Activated T-cell treated with anti-CD3 and anti-CD28 coated beads, Interleukin-2, amount 50 U/mL, for 48 hours (primary cell): ENCODE measurements at regions not wholly inside any gene's neighbourhood (a gene's known extent, or its start where the extent isn't known, plus 50 kb on each side); places are given as distances from the start of the nearest gene placed in this dataset.

ENCODE experiments used
- DNase-seq, 2 experiments: peaks; one replicate each; pipeline ENCODE4 v3.0.0-alpha.2; 2020

DNA sequence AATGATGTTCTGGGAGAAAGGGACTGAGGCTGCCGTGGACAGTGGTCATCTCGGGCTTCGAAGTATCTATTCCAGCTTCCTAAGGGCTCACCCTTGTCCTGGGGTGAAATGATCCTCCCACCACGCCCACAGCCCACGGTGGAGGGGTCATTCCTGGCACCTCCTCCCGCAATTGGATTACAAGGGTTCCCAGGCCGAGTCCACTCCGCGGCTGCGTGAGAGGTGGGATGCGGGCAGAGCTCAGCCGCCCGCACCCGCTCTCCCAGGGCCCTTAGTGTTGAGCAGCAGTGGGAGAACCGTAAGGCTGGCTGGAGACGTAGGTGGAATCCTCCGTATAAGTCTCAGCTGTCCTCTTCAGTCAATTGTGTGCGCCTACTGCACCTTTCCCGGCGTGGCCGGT, 273.3 kb upstream of the ADAMTS16 start:
- no peak for DNase-seq

DNA sequence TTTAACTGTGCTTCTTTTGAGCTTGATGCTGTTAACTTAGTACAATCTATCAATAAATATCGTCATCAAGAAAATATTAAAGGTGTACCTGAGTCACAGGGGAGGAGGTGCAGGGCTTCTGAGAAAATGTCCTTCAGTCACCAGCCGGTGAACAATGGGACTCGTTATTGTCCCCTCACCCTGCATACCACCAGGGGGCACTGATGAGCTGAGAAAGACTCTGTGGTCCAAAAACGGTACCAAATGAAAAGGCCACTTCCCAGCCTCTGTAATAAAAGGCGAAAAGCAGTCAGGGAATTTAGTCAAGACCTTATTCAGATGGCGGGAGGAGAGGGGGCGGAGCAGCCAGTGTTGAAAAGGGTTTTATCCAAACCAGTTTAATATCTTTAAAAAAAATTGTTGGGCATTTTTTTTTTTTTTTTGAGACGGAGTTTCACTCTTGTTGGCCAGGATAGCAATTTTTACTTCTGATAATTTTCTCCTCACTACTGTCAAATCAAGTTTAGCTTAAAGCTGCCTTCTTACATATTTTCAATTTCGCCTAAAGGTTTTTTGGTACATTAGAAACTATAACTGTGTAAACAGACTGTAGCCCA, 271.9 kb upstream of the ADAMTS16 start:
- DNase-seq: peak; percentile 60 to 66

DNA sequence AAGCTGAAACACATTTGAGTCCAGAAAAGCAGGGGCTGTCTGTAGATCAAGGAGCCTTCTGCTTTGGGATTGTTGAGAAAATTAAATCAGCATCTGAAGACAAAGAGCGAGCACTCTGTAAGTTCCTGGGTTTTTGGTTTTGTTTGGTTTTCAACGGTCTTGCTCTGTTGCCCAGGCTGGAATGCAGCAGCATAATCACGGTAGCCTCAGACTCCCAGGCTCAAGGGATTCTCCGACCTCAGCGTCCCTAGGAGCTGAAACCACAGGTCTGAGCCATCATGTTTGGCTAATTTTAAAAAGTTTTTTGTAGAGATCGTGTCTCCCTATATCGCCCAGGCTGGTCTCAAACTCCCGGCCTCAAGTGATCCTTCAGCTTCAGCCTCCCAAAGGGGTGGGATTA, 266.5 kb upstream of the ADAMTS16 start:
- no peak for DNase-seq

DNA sequence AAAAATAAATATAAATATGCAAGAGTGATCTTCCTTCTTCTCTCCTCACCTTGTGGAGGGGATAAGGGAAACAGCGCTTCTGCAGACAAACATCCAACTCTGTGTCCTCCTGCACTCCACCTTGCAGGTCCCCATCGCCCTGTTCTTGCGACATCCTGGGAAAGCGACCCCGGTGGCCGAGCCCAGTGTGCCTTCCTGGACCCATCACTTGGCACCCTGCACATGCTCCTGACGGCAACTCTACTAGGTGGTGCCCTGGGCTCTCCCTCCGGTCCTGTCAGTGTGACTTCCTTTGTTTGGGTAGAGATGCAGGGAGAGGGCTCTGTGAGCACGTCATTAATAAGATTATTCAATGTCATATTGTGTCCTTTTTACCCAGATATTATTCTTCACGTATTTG, 266.0 kb upstream of the ADAMTS16 start:
- DNase-seq: no peak

DNA sequence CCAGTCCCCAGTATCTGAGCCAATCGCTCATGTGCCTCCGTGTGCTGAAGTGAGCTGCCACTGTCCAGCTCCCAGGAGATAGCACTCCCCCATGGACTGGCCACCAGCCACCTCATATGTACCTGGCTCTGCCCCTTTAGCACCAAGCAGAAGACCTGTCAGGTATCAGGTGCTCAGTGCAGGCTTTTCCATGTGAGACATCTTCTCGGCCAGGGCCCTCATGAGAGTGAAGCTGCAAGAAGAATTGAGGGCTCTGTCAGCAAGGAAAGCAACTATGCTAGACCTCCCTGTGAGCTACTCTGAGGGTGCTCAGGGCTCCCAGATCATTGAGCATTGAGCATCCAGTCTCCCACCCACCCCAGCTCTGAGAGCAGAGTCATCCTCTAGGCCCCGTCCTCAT, 264.2 kb upstream of the ADAMTS16 start:
- no peak for DNase-seq

DNA sequence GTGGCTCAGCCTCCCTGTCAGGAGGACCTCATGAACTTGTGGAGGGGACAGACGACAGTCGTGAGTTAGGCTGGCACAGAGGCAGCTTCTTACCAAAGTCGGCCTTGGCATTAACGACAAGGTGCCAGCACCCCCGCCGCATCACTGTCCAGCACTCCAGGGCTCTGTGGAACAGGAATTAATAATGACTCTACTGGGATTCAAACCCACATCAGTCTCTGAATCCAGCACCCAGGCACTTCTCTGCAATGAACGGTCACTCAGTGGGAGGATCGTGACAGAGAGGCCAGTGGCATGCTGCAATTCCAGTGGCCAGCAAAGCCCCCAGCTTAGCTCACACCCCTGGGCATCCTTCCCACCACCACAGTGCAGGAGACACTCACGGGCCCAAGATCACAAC, 263.3 kb upstream of the ADAMTS16 start:
- no peak for DNase-seq

DNA sequence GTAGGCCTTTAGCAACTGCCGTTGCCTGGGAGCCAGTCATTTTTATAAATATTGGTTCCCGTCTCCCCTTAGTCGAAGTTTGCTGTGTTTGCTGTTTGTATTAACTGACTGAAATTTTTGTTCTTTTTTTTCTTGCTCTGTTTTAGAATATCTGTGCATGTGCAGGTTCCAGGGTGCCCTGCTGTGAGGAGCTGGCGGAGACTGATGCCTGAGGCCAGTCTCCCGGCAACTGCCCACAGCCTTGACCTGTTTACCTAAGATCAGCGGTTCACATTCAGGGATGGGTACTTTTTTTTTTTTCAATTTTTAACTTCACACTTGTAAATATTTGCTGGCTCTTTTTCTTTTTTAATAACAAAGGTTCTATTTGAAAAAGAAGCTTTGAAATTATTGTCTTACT, 262.6 kb upstream of the ADAMTS16 start:
- no peak for DNase-seq

DNA sequence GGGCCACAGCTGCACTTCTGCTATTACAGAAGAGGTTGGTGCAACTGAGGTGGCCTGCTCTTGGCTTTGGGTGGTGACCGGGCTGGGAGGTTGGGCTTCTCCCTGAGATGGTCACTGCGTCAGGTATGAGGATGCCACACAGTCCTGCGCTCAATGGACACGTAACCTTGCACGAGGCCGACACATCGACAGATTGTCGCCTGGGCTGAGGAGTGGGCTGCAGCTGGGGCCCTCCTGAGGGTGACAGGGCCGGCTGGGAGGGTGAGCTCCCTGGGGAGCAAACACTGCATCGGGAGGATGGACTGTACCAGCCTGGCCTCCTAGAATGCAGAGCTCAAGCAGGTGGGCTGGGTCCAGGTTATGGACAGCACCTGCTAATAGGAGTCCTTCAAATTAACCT, 261.1 kb upstream of the ADAMTS16 start:
- DNase-seq: no peak

DNA sequence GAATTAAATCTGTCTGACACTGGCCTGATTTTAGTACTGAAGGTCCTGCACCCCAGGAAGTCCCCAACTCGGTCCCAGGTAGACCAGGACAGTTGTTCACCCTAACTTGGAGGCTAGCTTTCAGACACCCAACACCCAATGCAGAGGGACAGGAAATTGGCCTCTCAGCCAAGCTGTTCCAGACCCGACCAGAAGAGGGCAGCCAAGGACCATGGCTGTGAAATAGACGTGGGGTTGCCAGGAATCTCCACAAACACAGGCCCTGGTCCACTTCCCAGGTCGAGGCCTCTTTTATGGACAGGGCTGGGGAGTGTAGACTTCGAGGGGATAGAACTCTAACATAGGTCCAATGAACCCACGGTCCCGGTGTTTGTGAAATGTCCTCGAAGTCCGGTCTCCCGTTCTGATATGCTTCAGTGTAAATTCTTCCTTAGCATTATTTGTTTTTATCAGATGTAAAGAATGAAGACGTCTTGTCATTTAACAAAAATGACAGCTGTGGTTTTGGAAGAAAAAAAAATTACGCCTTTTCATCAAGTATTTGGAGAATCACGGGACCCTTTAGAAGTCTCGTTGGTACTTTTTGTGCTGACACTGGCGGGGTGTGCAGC, 260.3 kb upstream of the ADAMTS16 start:
- DNase-seq: peak; percentile 72 to 74

DNA sequence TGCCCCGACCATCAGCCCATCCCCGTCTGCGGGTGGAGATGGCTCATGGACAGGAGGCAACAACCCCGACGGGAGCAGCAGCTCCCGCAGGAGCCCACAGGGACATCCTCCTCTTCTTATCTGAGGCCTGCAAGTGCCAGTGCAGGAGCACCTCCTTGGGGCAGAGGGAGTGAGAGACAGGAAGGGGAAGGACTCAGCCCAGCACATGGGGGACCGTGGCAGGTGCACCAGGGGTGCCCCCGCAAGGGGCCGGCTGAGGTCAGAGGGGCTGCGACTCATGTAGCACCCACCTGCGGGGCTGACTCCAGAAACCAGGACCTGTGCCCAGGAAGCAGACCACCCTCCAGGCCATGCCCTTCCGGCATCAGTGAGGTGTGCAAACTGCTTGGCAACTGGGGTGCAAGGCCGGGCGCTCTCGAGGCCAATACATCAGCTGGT, 259.8 kb upstream of the ADAMTS16 start:
- DNase-seq: no peak

DNA sequence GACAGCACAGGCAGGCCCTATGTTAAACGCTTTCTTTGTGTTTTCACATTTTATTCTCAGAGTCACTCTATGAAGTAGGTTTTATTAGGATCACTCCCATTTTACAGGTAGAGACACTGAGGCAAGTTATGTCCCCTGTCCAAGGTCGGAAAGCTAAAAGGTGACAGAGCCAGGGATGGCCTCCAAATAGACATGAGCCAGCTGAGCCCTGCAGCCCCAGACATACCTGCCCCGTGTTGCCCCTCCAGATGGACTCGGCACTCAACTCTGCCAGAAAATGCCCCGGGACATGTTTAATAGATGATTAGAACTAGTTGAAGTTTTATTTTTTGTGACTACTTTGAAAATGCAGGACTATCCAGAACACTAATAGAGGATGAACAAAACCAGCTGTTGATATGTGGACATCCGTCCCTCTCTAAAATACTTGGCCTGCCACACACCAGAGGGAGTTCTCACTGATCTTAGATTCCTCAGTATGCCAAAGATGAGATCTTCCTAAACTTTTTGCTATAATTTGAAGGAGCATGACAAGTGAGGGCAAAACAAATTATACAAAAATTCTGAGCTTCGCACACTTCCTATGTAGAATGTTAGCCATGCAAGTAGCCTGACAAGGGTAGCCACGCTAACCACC, 258.6 kb upstream of the ADAMTS16 start:
- DNase-seq: no peak

DNA sequence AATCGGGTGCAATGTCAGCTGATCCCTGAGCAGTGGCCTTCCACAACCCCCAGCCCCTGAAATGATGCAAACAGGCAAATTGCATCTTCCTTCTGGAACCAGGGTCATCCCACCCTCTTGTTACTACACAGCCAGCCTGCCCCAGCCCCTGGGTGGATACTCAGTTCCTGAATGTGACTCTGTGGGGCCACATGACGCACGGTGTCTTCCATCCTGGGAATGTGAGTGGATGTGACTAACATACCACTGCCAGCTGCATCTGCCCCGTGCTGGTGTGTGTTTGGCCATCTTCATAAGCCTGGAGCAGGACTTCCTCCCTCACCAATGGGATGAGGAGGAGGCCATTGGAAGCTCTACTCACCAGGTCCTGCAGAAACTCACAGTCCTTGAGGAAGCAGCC, 257.9 kb upstream of the ADAMTS16 start:
- DNase-seq: no peak

DNA sequence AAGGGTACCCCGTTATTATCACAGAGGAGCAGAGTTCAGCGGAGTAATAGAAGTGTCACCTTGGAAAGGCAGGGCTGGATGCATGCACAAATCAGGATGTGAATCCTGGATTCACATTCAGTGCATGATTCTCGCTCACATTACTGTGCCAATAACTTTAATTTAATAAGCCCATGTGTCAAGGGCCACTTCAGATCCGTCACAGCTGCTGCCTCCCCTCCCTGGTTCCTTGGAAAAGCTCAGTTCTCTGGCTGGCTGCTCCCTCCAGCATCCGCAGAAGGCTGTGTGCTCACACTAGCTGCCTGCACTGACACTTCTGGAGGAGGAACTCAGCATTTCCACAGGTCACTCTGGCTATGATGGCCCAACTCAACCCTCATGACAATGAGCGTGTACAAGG, 256.8 kb upstream of the ADAMTS16 start:
- no peak for DNase-seq

DNA sequence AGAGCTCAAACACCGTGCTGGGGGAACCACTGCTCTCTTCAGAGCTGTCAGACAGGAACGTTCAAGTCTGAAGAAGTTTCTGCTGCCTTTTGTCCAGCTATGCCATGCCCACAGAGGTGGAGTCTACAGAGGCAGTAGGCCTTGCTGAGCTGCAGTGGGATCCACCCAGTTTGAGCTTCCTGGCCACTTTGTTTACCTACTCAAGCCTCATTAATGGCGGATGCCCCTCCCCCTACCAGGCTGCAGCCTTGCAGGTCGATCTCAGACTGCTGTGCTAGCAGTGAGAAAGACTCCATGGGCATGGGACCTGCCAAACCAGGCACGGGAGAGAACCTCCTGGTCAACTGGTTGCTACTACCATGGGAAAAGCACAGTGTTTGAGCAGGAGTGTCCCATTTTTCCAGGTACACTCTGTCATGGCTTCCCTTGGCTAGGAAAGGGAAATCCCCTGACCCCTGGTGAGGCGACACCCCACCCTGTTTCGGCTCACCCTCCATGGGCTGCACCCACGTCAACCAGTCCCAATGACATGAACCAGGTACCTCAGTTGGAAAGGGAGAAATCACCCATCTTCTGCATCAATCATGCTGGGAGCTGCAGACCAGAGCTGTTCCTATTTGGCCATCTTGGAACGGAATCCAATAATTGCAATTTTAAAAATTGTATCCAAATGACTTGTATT, 246.9 kb upstream of the ADAMTS16 start:
- DNase-seq: no peak

DNA sequence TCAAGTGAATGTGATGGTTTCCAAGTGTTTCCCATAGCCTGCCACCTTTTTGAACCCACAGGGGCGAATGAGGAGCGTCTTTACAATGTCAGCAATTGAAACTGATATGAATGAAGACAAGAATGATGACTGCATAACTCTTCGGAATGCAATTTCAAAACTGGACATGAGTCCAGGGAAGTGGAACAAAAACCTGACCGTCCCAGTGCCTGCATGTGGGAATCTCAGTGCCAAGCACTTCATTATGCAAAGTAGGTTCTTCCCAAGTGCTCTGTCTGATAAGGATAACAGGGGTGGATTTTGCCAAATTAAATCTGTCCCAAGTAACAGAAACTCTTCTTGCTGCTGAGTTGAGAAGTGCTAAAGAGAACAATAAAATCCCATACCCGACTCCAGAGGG, 243.8 kb upstream of the ADAMTS16 start:
- DNase-seq: no peak

DNA sequence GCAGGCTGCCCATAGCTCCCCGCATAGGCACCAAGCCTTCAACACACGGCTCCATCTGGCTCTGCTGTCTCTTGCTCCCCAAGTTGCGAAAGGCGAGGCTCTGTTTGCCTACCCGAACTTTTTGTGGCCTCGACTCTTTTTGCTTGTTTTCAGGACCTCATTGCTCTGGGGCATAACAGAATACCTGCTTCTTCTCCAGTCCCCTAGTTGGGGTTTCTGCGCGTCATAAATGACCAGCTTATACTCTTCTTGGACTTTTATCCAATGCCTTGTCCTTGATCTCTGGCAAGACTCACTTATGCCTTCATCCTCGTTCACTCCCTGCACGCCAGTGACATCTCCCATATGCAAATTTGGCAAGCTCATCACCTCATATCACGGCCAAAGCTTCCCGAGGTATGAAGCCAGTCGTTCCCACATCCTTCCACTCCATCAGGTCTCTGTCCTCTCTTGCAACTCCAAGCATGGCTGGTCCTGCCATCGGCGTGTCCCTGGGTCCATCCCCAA, 238.8 kb upstream of the ADAMTS16 start:
- DNase-seq: no peak

DNA sequence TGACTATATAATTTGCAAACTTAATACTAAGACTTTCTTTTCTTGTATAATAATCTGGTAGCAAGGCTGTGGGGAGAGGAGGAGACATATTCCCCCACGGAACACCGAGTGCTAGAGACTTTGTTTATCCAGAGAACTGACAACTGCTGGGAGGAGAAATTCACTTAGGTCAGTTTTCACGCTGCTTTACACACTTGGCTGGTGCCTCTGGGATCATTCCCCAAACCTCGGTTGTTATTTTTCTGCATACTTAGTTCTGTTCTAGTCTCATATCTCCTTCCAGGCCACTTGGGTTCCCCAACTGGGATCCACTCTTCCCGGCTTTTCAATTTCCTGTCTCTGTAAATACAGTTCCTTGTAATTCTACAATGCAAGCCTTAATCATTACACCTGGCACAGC, 238.2 kb upstream of the ADAMTS16 start:
- no peak for DNase-seq

DNA sequence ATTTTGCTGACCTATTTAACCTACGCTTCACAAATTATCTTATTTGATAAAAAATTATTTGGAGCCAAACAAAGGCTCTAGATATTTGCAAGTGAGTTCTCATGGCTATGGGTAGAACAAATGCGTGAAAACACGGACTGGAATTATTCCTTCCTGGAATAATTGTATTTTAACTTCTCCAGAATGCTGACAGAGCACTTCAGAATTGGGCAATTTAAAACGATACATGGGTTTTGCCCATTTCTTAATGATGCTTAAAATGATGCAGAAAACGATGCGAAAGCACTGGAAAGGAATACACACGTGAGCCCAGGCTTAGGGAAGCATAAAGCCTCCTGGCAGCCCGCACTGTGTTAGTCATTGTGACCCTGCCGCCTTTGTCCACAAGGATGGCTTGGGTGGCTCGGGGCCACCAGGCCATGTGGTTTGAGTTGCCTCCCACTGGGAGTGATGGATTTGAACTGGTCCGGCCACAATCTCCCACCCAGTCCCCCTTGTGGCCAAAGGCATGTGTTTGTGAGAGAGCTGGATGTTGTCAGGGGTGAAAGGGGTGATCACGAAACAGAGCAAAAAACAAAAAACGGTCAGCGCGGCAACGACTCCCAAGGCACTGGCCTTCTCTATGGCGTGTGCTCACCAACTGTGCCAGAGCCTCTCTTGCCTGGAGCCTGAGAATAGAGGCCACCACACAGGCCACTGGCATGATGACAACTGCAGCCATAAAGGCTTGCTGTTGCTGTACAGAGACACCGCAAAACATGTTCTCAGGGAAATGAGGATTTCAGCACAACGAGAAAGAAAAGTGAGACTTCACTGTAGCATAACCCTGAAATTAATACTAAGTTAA, 234.2 kb upstream of the ADAMTS16 start:
- no peak for DNase-seq

DNA sequence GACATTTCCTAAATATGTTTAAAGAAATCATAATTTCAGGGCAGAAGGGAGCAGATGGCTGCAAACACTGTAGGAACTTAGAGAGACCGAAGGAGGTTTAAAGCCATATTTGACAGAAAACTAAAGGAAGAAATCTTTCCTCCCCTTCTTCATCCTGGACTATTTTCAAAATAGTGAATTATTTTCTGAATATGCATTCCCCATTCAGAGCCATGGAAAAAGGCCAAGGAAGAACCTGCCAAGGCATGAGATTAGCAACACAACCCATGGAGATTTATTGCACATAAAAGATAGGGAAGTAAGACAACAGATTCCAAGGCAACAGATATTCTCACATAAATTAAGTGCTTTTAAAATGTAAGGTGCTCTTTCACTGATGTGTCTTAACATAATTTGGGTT, 233.3 kb upstream of the ADAMTS16 start:
- DNase-seq: no peak

DNA sequence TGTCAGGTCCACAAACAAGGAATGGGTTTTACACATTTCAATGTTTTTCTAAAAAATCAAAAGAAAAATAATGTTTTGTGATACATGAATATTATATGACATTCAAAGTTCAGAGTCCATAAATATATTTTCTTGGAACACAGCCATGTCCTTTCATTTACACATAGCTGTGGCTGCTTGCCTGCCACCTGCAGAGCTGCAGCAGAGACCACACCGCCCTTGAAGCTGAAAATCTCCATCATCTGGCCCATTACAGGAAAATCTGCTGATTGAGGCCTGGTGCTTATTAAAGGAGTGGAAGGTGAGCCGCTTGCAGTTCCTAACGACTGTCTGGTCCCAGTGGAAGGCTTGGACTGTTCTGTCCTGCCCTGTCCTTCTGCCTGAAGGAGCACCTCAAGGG, 232.6 kb upstream of the ADAMTS16 start:
- DNase-seq: no peak

DNA sequence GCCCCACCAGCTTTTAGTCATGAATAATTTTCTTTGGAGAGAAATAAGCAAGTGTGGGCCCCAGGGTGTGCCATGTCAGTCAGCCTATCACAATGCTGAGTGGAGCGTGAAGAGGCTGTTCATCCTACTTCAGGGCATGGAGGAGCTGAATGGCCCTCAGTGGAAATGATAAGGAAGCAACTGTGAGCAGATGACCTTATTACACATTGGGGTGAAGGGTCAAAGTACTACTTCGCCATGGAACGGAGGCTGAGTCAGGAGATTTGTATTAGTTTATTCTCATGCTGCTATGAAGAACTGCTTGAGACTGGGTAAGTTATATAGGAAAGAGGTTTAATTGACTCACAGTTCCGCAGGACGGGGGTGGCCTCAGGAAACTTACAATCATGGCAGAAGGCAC, 231.0 kb upstream of the ADAMTS16 start:
- DNase-seq: no peak

DNA sequence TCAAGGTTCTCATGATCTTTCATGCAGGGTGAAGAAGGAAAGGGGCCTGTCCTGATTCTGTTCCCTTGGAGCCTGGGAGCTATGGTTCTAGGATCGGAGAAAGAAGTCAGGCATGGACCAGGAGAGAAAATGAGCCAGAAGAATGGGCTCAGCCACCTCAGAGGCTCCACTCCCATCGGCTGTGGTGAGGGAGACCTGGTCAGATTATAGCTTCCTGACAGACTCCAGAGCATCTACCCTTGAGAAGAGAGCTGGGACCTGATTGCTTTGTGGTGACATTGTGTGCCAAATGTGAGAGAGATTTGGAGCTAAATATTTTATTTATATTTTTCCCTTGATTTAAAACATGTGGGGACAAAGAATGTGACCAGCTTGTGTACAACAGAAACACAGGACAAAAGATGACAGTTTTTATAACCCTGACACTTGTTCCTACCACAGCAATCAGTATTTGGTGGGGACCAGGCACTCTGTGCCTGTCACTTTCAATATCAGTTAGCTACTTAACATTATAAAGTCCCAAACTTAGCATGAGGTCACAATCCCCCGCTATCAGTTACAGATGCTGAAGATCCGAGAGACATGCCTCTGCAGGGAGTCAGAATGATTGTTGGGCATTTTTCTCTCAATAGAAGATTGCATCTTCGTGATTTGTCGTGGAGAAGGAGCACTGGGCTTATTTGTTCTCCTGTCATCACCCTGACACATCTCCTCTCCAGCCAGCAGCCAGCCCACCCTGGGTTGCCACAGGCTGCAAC, 228.3 kb upstream of the ADAMTS16 start:
- no peak for DNase-seq
